ENCODE measurements at regions not wholly inside any gene's neighbourhood (a gene's known extent, or its start where the extent isn't known, plus 50 kb on each side); places are given as distances from the start of the nearest gene placed in this dataset.

GRCh38 chr7:46975493-46975892, 606.4 kb downstream of the TNS3 start:
- DNase-seq: no peak

GRCh38 chr7:46972205-46972604, 609.7 kb downstream of the TNS3 start:
- DNase-seq: no peak

- no peak for DNase-seq
These were observed 611.4 kb downstream of the TNS3 start for GRCh38 chr7:46970476-46970875.

- no peak for DNase-seq
These were observed 611.8 kb downstream of the TNS3 start for GRCh38 chr7:46970131-46970430.

GRCh38 chr7:46969303-46970130, 612.4 kb downstream of the TNS3 start:
- no peak for DNase-seq

GRCh38 chr7:46968003-46968402, 613.9 kb downstream of the TNS3 start:
- no peak for DNase-seq

GRCh38 chr7:46963719-46964118, 618.2 kb downstream of the TNS3 start:
- no peak for DNase-seq

- DNase-seq: no peak
These were observed 620.9 kb downstream of the TNS3 start for GRCh38 chr7:46960970-46961369.

GRCh38 chr7:46957195-46957594, 624.7 kb downstream of the TNS3 start:
- DNase-seq: no peak

- DNase-seq: no peak
These were observed 626.4 kb downstream of the TNS3 start for GRCh38 chr7:46955531-46955930.

- no peak for DNase-seq
These were observed 627.7 kb downstream of the TNS3 start for GRCh38 chr7:46954181-46954580.

GRCh38 chr7:46953008-46953407, 628.9 kb downstream of the TNS3 start:
- no peak for DNase-seq

GRCh38 chr7:46949270-46949931, 632.5 kb downstream of the TNS3 start:
- no peak for DNase-seq

- DNase-seq: no peak
These were observed 633.2 kb downstream of the TNS3 start for GRCh38 chr7:46948716-46949115.

- DNase-seq: no peak
These were observed 636.6 kb downstream of the TNS3 start for GRCh38 chr7:46945328-46945727.

- DNase-seq: no peak
These were observed 637.9 kb downstream of the TNS3 start for GRCh38 chr7:46943996-46944395.

- no peak for DNase-seq
These were observed 639.3 kb downstream of the TNS3 start for GRCh38 chr7:46942574-46942973.

GRCh38 chr7:46940178-46940577, 641.7 kb downstream of the TNS3 start:
- no peak for DNase-seq

GRCh38 chr7:46939558-46939957, 642.4 kb downstream of the TNS3 start:
- no peak for DNase-seq

GRCh38 chr7:46939089-46939488, 642.8 kb downstream of the TNS3 start:
- no peak for DNase-seq

- DNase-seq: no peak
These were observed 644.1 kb downstream of the TNS3 start for GRCh38 chr7:46937826-46938225.

GRCh38 chr7:46934198-46934825, 647.6 kb downstream of the TNS3 start:
- no peak for DNase-seq

- no peak for DNase-seq
These were observed 648.3 kb downstream of the TNS3 start for GRCh38 chr7:46933596-46933995.
